ENCODE measurements at regions not wholly inside any gene's neighbourhood (a gene's known extent, or its start where the extent isn't known, plus 50 kb on each side); places are given as distances from the start of the nearest gene placed in this dataset.

DNA sequence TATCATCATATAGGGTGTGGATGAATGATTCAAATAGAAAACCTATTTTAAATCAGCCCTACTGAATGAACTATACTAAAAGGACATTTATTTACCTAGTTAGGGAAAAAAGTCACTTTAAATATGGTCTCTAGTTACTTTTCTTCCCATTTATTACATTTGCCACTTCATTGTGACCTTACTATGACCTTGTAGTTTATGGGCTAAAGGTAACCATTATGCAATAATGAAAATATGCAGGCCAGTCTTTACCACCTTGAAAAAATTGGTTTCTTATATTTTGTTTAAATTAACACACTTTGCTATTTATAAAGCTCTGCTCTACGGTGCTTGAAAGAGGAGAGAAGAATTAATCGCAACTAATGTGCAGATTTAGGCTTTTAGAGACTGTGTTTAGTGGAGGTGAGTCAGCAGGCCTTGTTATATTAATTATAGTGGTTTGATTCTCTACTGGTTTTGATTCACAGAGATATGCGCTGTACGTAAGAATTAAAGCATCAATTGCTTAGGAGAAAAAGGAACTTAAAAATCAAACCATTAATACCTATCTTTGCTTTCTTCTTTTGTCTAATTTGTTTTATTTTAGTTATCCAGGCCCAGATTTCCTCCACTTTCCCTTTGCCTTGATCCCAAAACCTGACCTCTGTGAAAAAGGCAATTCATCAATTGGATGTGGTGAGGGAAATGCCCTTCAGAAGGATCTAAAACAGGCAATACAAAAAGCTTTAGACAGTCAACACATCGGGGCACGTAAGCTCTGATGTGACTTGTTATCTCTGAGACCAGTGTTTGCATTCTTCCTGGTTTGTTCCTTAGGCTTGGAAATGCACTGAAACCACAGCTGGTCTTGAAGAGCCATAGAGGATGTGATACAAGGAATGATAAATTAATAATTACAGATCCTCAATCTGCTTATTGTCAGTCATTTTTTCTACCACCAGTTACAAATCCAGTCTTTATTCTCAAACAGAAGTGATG, 141.2 kb upstream of the HDAC9 start:
- no peak for DNase-seq (ENCODE audit: low spot score in 2 of 2, unreplicated experiment in 2 of 2)
- Mint-ChIP-seq H3K4me1 (peaks cover 52% of the 10 kb centered on the region), H3K9me3 (no peaks in the 10 kb centered on the region), H3K4me3 (no peak overlapping the region), H3K27me3 (ENCODE audit: low read depth) (no peaks in the 10 kb centered on the region), H3K36me3 (no peaks in the 10 kb centered on the region), H3K27ac (peak overlapping the region; percentile 70)
- TF ChIP-seq, protein P1, sequence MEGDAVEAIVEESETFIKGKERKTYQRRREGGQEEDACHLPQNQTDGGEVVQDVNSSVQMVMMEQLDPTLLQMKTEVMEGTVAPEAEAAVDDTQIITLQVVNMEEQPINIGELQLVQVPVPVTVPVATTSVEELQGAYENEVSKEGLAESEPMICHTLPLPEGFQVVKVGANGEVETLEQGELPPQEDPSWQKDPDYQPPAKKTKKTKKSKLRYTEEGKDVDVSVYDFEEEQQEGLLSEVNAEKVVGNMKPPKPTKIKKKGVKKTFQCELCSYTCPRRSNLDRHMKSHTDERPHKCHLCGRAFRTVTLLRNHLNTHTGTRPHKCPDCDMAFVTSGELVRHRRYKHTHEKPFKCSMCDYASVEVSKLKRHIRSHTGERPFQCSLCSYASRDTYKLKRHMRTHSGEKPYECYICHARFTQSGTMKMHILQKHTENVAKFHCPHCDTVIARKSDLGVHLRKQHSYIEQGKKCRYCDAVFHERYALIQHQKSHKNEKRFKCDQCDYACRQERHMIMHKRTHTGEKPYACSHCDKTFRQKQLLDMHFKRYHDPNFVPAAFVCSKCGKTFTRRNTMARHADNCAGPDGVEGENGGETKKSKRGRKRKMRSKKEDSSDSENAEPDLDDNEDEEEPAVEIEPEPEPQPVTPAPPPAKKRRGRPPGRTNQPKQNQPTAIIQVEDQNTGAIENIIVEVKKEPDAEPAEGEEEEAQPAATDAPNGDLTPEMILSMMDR (IDR thresholded peaks at IDR 0.05; ENCODE audit: unreplicated experiment): no peak

DNA sequence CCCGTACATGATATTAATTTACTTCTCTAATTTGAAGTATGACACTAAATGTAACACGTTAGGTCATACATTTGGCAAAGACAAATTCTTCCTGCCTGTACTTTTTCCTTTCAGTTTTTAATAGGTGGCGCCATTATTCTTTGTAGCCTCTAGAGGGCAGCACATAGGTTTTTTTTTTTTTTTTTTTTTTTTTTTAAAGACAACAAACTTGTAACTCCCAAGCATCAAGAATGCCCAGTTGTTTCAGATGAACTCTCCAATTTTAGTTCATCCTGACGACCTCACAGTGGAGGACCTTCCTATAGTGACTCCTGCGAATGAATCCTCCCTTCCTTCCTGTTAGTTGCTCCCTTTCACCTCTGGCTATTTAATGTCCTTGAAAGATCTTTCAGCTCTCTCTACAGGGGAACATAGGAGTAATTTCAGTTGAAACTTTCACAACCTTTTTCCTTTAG, 139.3 kb upstream of the HDAC9 start:
- Mint-ChIP-seq H3K27ac (no peak overlapping the region), H3K4me1 (peaks cover 57% of the 10 kb centered on the region), H3K9me3 (peaks cover 3% of the 10 kb centered on the region), H3K4me3 (no peak overlapping the region), H3K36me3 (no peaks in the 10 kb centered on the region), H3K27me3 (ENCODE audit: low read depth) (no peaks in the 10 kb centered on the region)
- no peak for DNase-seq (ENCODE audit: low spot score in 2 of 2, unreplicated experiment in 2 of 2)
- TF ChIP-seq, protein P1 (IDR thresholded peaks at IDR 0.05; ENCODE audit: unreplicated experiment): peak; percentile 94

DNA sequence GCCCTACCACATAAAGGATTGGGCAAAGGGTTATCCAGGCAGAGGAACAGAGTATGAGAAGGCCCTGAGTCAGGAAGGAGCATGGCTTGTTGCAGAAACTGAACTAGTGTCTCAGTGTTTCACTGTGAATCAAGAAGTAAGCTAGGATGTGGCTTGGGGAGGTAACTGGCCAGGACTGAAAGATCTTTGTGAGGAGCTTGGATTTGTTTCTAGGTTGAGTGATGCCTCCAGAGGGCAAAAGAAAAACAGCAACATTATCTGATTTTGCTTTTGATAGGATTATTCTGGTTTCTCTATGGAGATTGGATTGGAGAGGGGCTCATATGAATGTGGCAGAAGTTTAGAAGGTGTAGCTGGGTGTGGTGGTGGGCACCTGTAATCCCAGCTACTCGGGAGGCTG, 137.9 kb upstream of the HDAC9 start:
- Mint-ChIP-seq H3K27me3 (ENCODE audit: low read depth) (no peaks in the 10 kb centered on the region), H3K27ac (no peak overlapping the region), H3K4me1 (peaks cover 56% of the 10 kb centered on the region), H3K4me3 (no peak overlapping the region), H3K9me3 (peaks cover 3% of the 10 kb centered on the region), H3K36me3 (no peaks in the 10 kb centered on the region)
- TF ChIP-seq, protein P1 (IDR thresholded peaks at IDR 0.05; ENCODE audit: unreplicated experiment): no peak
- no peak for DNase-seq (ENCODE audit: low spot score in 2 of 2, unreplicated experiment in 2 of 2)

DNA sequence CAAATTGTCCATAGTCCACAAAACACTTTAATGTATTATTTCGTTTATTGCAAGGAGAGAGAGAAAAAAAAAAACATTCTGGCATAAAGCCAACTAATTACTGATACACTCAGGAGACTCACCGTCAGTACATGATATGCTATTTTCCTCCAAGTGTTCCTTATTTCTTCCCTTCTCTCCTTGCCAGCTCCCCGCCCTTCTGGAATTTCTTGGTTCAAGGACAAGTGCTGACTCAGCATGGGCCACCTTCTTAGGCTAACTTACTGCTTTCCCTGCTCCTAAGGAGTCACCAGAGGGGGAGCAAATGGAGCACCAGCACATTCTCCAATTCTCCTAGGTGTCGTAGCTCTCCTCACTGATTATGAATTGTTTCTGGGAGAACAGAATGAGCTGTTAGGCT, 133.8 kb upstream of the HDAC9 start:
- no peak overlapping the region for H3K4me3 Mint-ChIP-seq
- TF ChIP-seq, protein P1 (IDR thresholded peaks at IDR 0.05; ENCODE audit: unreplicated experiment): no peak
- DNase-seq (ENCODE audit: low spot score in 2 of 2, unreplicated experiment in 2 of 2): no peak
- no peaks in the 10 kb centered on the region for H3K36me3 Mint-ChIP-seq
- H3K9me3 Mint-ChIP-seq: peaks cover 3% of the 10 kb centered on the region
- H3K27me3 Mint-ChIP-seq (ENCODE audit: low read depth): no peaks in the 10 kb centered on the region
- no peak overlapping the region for H3K27ac Mint-ChIP-seq
- peaks cover 30% of the 10 kb centered on the region for H3K4me1 Mint-ChIP-seq

DNA sequence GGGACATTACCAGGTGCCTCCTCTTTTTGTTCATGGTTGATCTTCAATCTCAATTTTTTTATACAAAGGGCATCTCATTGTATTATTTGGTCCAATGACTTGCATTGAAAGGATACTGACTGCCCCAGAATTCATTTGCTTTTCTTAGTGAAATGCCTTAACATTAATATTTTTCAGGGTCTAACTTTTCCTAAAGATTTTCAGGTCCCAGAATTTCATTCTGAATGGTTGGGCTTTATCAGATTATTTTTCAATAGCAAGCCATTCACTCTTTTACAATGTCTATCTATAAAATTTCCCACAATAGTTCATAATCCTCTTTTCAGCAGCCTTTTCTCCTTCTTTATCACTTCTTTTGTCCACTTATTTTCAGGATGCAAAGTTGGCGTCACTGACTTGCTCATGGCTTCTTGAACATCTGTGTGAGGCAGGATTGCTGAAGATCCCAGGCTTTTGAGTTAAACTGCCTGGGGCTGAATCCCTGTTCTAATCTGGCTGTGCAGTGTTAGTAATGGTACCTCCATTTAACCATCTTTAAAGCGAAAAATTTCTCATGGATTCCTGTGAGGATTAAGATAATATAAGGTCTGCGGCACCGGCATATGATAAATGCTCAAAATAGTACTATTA, 131.7 kb upstream of the HDAC9 start:
- Mint-ChIP-seq H3K27me3 (ENCODE audit: low read depth) (no peaks in the 10 kb centered on the region), H3K9me3 (peaks cover 3% of the 10 kb centered on the region), H3K36me3 (no peaks in the 10 kb centered on the region), H3K27ac (no peak overlapping the region), H3K4me3 (no peak overlapping the region), H3K4me1 (peaks cover 31% of the 10 kb centered on the region)
- TF ChIP-seq, protein P1 (IDR thresholded peaks at IDR 0.05; ENCODE audit: unreplicated experiment): no peak
- no peak for DNase-seq (ENCODE audit: low spot score in 2 of 2, unreplicated experiment in 2 of 2)
